T47D (cell line): ENCODE measurements at regions not wholly inside any gene's neighbourhood (a gene's known extent, or its start where the extent isn't known, plus 50 kb on each side); places are given as distances from the start of the nearest gene placed in this dataset.

Experiments
- DNase-seq, 2 experiments: peaks; one replicate each; pipeline versions ENCODE4 v3.0.0 to v3.0.0-alpha.2; 2011 to 2012; ENCODE audit warnings: low read depth in 1 of 2, low spot score in 1 of 2
- JUND ChIP-seq: IDR thresholded peaks from 2 replicates; pipeline ENCODE4 v1.6.1; 2012; ENCODE audit warnings: low read depth
- in situ Hi-C: cut with HindIII; loops from 2 replicates; pipeline ENCODE4 v1.10.0; 2016; ENCODE audit warnings: low sequenced_read_pairs, low pct_unique_long_range_greater_than_20kb

GRCh38 chr13:73870970-73871935 is 263.0 kb downstream of the KLF12 start:
- DNase-seq, result peak in 1 of 2 experiments; percentile 20
- in situ Hi-C loops, result no loop called here
- TF ChIP-seq JUND, result no peak

DNA sequence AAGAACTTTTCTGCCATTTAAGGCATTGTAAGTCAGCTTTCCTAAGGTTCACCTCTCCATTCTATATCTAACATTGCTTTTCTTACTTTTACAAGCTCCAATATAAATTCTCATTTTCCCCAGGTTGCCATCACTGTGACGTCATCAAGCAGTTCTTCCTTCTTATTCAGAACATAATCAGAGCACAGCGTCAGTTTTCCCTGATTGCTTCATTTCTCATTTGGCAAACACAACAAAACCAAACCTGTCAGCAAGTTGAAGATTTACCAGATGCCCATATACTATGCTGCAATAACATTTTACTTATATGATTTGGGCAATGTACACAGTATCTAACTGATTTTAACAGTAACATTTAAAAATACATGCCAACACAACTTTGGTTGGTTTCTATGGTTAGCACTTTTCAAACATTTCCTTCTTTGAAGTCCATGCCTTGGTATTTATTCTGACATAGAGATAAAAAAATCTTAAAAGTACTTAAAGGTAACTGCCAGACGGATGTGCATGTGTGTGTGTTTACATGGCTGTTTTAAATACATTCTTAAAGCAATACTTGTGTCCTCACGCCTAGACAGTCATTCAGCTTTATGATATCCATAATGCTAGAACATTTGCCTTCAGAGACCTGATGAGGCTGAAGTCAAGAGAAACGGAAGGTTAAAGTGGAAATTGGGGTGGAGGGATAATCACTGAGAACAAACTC is 264.0 kb downstream of the KLF12 start:
- in situ Hi-C loops, result no loop called here
- TF ChIP-seq JUND, result no peak
- no peak for DNase-seq

GRCh38 chr13:73865027-73865426 is 269.2 kb downstream of the KLF12 start:
- in situ Hi-C loops, result no loop called here
- TF ChIP-seq JUND, result no peak
- no peak for DNase-seq

DNA sequence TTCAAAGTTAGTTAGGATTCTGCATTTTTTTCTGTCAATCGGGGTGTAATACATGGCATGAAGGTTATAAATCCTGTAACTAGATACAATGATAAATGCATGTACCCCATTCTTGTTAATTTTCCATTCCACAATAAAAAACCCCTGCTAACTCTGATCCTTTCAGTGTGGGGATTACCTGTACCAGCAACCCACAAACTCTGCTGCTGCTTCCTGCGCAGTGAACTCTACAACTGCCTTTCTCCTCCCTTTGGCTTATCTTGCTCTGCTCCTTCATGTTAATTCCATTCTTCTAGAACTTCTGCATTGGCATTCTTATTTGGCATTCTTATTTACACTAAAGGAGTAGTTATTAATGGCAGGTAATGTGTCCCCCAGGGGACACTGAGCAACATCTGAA is 273.1 kb downstream of the KLF12 start:
- TF ChIP-seq JUND, result no peak
- in situ Hi-C loops, result no loop called here
- no peak for DNase-seq

DNA sequence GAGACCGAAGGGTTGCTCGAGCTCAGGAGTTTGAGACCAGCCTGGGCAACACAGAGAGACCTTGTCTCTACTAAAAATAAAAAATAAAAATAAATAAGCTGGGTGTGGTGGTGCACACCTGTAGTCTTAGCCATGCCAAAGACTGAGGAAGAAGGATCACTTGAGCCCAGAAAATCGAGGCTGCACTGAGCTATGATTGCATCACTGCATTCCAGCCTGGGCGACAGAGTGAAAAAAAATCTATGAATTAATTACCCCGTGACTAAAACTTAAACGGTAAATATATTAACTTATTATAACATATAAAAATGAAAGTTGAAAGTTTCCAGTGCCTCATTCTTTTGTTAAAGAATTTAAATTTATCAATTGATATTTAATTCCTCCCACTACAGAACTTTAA is 273.7 kb downstream of the KLF12 start:
- no peak for TF ChIP-seq JUND
- no peak for DNase-seq
- in situ Hi-C loops, result no loop called here

- in situ Hi-C loops, result no loop called here
Measured at GRCh38 chr13:73859841-73860240, 274.4 kb downstream of the KLF12 start.

GRCh38 chr13:73857106-73857505 is 277.1 kb downstream of the KLF12 start:
- no peak for TF ChIP-seq JUND
- in situ Hi-C loops, result no loop called here
- DNase-seq, result no peak

More at GRCh38 chr13:73859841-73860240, 274.4 kb downstream of the KLF12 start:
- no peak for TF ChIP-seq JUND
- no peak for DNase-seq

GRCh38 chr13:73851104-73851503 is 283.1 kb downstream of the KLF12 start:
- TF ChIP-seq JUND, result no peak
- in situ Hi-C loops, result no loop called here

DNA sequence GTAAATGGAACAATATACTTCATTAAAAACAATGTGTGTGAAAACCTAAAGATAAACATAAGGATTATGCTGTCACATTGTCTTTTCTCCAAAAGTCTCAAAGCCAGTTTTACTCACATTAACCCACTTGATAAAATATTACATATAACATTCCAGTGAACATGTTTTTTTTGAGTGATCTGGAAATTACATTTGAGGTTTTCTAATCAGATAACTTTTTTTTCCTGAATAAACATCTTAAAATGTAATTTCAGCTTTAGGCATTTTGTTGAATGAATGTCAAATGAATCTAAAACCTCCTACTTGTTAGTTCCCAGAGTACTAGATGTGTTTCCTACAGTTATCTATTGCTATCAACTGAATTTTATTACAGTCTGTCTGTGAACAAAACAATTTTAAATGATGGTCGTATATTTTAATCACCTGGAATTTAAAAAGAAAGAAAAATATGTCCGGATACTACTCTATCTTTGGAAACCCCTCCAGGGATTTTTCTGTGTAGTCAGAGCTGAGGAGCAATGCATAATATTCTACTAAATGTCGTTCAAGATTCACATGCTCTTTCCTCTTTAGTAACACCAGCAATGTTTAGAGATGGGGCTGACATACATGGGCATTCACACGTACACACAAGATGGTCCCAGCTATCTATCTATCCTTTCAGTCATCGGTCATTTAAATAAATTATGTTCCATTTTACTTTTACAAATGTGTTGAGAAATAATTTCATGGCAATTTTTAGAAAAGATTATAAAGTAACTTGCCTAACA is 283.9 kb downstream of the KLF12 start:
- TF ChIP-seq JUND, result no peak
- in situ Hi-C loops, result no loop called here
- no peak for DNase-seq

More at GRCh38 chr13:73851104-73851503, 283.1 kb downstream of the KLF12 start:
- no peak for DNase-seq

DNA sequence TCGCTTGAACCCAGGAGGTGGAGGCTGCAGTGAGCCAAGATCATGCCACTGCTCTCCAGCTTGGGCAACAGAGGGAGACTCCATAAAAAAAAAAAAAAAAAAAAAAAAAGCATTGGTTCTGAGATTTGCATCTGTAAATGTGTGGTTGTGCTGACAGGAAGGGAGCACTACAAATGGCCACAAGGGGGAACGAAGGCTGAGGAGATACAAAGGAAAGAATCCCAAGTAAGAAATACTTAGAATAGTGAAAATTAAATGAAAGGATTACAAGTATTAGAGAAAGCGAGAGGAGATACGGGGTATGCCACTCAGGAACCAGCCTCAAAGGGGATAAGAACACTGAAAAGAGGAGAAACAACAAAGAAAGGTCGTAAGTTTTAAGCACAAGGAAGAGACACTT is 284.9 kb downstream of the KLF12 start:
- DNase-seq, result peak in 1 of 2 experiments; percentile 47
- no peak for TF ChIP-seq JUND

GRCh38 chr13:73844986-73845385 is 289.2 kb downstream of the KLF12 start:
- no peak for TF ChIP-seq JUND
- no peak for DNase-seq
- in situ Hi-C loops, result no loop called here

More for the DNA sequence above, 284.9 kb downstream of the KLF12 start:
- in situ Hi-C loops, result no loop called here

DNA sequence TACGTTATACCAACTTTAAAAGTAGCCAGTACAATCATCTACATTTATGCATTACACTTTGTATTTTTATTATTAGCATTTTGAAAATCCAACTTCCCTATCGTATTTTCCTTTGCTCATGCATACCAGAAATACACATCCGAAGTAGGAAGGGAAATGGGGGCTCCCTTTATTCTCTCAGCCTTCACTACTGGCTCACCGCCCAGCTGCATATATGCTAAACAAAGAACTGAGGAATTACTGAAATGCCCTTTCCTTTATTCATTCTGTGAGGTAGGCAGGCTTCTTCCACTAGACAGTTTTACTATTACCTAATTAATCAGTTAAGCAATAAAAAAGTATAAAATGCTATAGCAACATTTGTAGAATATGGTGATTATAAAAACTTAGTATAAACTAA is 291.6 kb downstream of the KLF12 start:
- in situ Hi-C loops, result no loop called here
- no peak for DNase-seq
- TF ChIP-seq JUND, result no peak

DNA sequence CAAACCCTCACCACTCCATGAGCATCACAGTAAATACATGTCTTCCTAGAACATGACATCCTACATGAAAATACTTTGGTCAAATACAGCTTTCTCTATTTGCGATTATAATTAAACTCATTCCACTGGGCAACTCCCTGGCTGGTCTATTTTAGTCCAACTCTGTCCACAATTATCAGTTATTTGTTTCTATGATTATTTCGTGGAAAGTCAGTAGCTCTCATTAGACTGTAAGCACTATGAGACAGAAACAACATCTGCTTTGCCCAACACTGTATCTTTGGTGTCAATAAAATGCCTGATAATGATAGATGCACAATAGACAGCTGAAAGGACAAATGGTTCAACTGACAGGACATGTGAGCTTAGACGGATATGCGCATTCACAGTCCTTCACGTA is 292.0 kb downstream of the KLF12 start:
- TF ChIP-seq JUND, result no peak
- in situ Hi-C loops, result no loop called here
- DNase-seq, result no peak
